OCI-LY7 (cell line): ENCODE measurements at regions not wholly inside any gene's neighbourhood (a gene's known extent, or its start where the extent isn't known, plus 50 kb on each side); places are given as distances from the start of the nearest gene placed in this dataset.
"Not testable (repeated sequence)": the region's sequence is repeated elsewhere in the genome, so short reads cannot be mapped to it uniquely, and the experiment has no call there.

ENCODE experiments used
- BruUV-seq: library from RNA; stranded (reverse); fragments of 400-500 nt; replicated peaks from 2 replicates; lab custom pipeline; 2021; lab: Mats Ljungman, UMichigan
- CTCF ChIA-PET: fragments of 300-600 bp; sonication (Branson Sonifier 250); formaldehyde crosslinking; loops from one replicate; lab custom pipeline; 2022; ENCODE audit warnings: antibody characterized with exemption; ENCODE audit not compliant: unreplicated experiment; lab: Charles Lee
- POLR2A ChIA-PET: fragments of 300-600 bp; sonication (Branson Sonifier 250); formaldehyde crosslinking; loops from one replicate; lab custom pipeline; 2022; ENCODE audit warnings: antibody characterized with exemption; lab: Charles Lee
- DNase-seq: peaks from one replicate; pipeline ENCODE4 v3.0.0-alpha.2; 2015; ENCODE audit warnings: low spot score
- H2AFZ ChIP-seq: fragments of 200-600 bp; sonication (generic), shearing (Covaris generic); 2 replicates; pipeline ENCODE4 v1.6.1; 2014; ENCODE audit warnings: mild to moderate bottlenecking, antibody characterized with exemption, low read length, moderate library complexity
- H3K27ac ChIP-seq: fragments of 200-600 bp; sonication (generic); 2 replicates; pipeline ENCODE4 v1.5.1; 2014; ENCODE audit warnings: mixed run types, low read depth, mild to moderate bottlenecking, moderate library complexity, low read length, inconsistent platforms; ENCODE audit not compliant: poor library complexity, severe bottlenecking
- H3K36me3 ChIP-seq: fragments of 200-600 bp; sonication (generic); 2 replicates; pipeline ENCODE4 v1.6.1; 2014; ENCODE audit warnings: mild to moderate bottlenecking, antibody characterized with exemption, low read length, moderate library complexity, mixed read lengths; ENCODE audit not compliant: insufficient read depth
- H3K4me1 ChIP-seq: fragments of 200-600 bp; sonication (generic); 2 replicates; pipeline ENCODE4 v1.5.1; 2014; ENCODE audit warnings: mild to moderate bottlenecking, low read length; ENCODE audit not compliant: insufficient read depth, poor library complexity, severe bottlenecking
- H3K4me2 ChIP-seq: fragments of 200-600 bp; sonication (generic); 2 replicates; pipeline ENCODE4 v1.6.1; 2014; ENCODE audit warnings: mild to moderate bottlenecking, low read length
- H3K4me3 ChIP-seq: fragments of 200-600 bp; sonication (generic); 2 replicates; pipeline ENCODE4 v1.5.1; 2014; ENCODE audit warnings: mild to moderate bottlenecking, low read depth, low read length; ENCODE audit not compliant: poor library complexity, severe bottlenecking
- H3K79me2 ChIP-seq: fragments of 200-600 bp; sonication (generic); 2 replicates; pipeline ENCODE4 v1.6.1; 2016; ENCODE audit warnings: low read depth, mild to moderate bottlenecking, low read length, moderate library complexity, mixed read lengths; ENCODE audit not compliant: insufficient read depth
- H3K9me2 ChIP-seq: fragments of 200-600 bp; sonication (generic); 2 replicates; pipeline ENCODE4 v1.6.1; 2016; ENCODE audit warnings: mild to moderate bottlenecking, low read length, mixed read lengths; ENCODE audit not compliant: insufficient read depth
- H3K9me3 ChIP-seq: fragments of 200-600 bp; sonication (generic); 2 replicates; pipeline ENCODE4 v1.6.1; 2014; ENCODE audit warnings: mild to moderate bottlenecking, mixed run types, low read length, mixed read lengths
- H4K20me1 ChIP-seq: fragments of 200-600 bp; sonication (generic); 2 replicates; pipeline ENCODE4 v1.6.1; 2014; ENCODE audit warnings: mild to moderate bottlenecking, antibody characterized with exemption, low read length, moderate library complexity, mixed read lengths; ENCODE audit not compliant: insufficient read depth
- intact Hi-C: fragments of 100-400 bp; cut with micrococcal nuclease; formaldehyde crosslinking; loops from one replicate; pipeline ENCODE4 v1.10.0; 2022; ENCODE audit not compliant: unreplicated experiment

- H3K36me3 ChIP-seq, H3K27ac ChIP-seq, H2AFZ ChIP-seq, POLR2A ChIA-PET, H3K9me2 ChIP-seq, CTCF ChIA-PET, H4K20me1 ChIP-seq, H3K79me2 ChIP-seq, H3K4me2 ChIP-seq, BruUV-seq, DNase-seq, H3K4me1 ChIP-seq, H3K4me3 ChIP-seq, intact Hi-C loops, H3K9me3 ChIP-seq: not testable (repeated sequence)
Measured at GRCh38 chr2:87604980-87605379, 142.9 kb upstream of the PLGLB2 start.

GRCh38 chr2:87608377-87609166, 139.3 kb upstream of the PLGLB2 start:
- H3K36me3 ChIP-seq, H3K4me1 ChIP-seq, CTCF ChIA-PET, H2AFZ ChIP-seq, BruUV-seq, intact Hi-C loops, H3K9me3 ChIP-seq, DNase-seq, POLR2A ChIA-PET, H3K4me2 ChIP-seq, H3K27ac ChIP-seq, H3K9me2 ChIP-seq, H3K79me2 ChIP-seq, H4K20me1 ChIP-seq, H3K4me3 ChIP-seq: not testable (repeated sequence)

DNA sequence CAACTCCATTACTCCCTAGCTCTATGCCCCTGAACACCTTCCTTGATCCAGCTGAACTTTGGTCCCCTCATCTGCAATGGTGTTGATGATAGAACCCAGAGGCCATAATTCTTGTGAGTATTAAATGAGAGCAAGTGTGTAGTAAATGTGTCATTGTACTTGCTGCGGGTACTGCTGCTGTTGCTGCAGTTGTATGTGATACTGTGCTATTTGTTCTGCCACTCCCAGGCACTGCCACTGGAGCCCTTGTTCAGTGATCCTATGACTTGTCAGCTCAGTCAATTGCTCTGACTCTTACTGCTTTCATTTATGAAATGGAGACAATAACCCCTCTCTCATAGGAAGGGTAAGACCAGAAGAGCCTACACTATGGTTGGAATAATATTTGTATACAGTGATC, 136.9 kb upstream of the PLGLB2 start:
- H3K36me3 ChIP-seq, H3K4me3 ChIP-seq, H2AFZ ChIP-seq, H4K20me1 ChIP-seq, POLR2A ChIA-PET, H3K9me2 ChIP-seq, H3K4me2 ChIP-seq, BruUV-seq, H3K9me3 ChIP-seq, CTCF ChIA-PET, H3K79me2 ChIP-seq, H3K4me1 ChIP-seq, H3K27ac ChIP-seq, DNase-seq, intact Hi-C loops: not testable (repeated sequence)

GRCh38 chr2:87611416-87611815, 136.5 kb upstream of the PLGLB2 start:
- H3K4me3 ChIP-seq, BruUV-seq, H3K27ac ChIP-seq, POLR2A ChIA-PET, H3K9me2 ChIP-seq, CTCF ChIA-PET, H3K79me2 ChIP-seq, H3K4me1 ChIP-seq, DNase-seq, H3K36me3 ChIP-seq, H4K20me1 ChIP-seq, intact Hi-C loops, H3K9me3 ChIP-seq, H3K4me2 ChIP-seq, H2AFZ ChIP-seq: not testable (repeated sequence)

GRCh38 chr2:87611956-87612355, 135.9 kb upstream of the PLGLB2 start:
- H4K20me1 ChIP-seq, CTCF ChIA-PET, H2AFZ ChIP-seq, H3K4me3 ChIP-seq, intact Hi-C loops, H3K4me2 ChIP-seq, H3K9me2 ChIP-seq, H3K9me3 ChIP-seq, DNase-seq, H3K4me1 ChIP-seq, H3K36me3 ChIP-seq, H3K27ac ChIP-seq, BruUV-seq, POLR2A ChIA-PET, H3K79me2 ChIP-seq: not testable (repeated sequence)

- H3K9me3 ChIP-seq, H2AFZ ChIP-seq, H3K27ac ChIP-seq, BruUV-seq, H3K4me2 ChIP-seq, H3K79me2 ChIP-seq, H4K20me1 ChIP-seq, H3K9me2 ChIP-seq, H3K4me1 ChIP-seq, CTCF ChIA-PET, H3K4me3 ChIP-seq, POLR2A ChIA-PET, DNase-seq, intact Hi-C loops, H3K36me3 ChIP-seq: not testable (repeated sequence)
Measured at GRCh38 chr2:87614829-87615434, 133.0 kb upstream of the PLGLB2 start.
